HG02938 (cell line): ENCODE measurements at regions not wholly inside any gene's neighbourhood (a gene's known extent, or its start where the extent isn't known, plus 50 kb on each side); places are given as distances from the start of the nearest gene placed in this dataset.
"Not testable (repeated sequence)": the region's sequence is repeated elsewhere in the genome, so short reads cannot be mapped to it uniquely, and the experiment has no call there.

Experiments used
- ATAC-seq: cut with Tn5 transposase; IDR thresholded peaks from one replicate; pipeline ENCODE4 v1.9.1; 2021; ENCODE audit warnings: mild to moderate bottlenecking, moderate library complexity; ENCODE audit not compliant: unreplicated experiment

GRCh38 chr9:67312504-67312903 is 320.2 kb upstream of the SPATA31A3 start:
- ATAC-seq: not testable (repeated sequence)

GRCh38 chr9:67307109-67307508 is 314.8 kb upstream of the SPATA31A3 start:
- not testable (repeated sequence) for ATAC-seq

GRCh38 chr9:67288797-67289196 is 296.4 kb upstream of the SPATA31A3 start:
- ATAC-seq: not testable (repeated sequence)

GRCh38 chr9:67288117-67288735 is 295.9 kb upstream of the SPATA31A3 start:
- not testable (repeated sequence) for ATAC-seq

- not testable (repeated sequence) for ATAC-seq
Observed at GRCh38 chr9:67284299-67284698, 291.9 kb upstream of the SPATA31A3 start.

GRCh38 chr9:67281574-67281973 is 289.2 kb upstream of the SPATA31A3 start:
- ATAC-seq: not testable (repeated sequence)

- not testable (repeated sequence) for ATAC-seq
Observed at GRCh38 chr9:67269692-67270091, 277.3 kb upstream of the SPATA31A3 start.

- ATAC-seq: not testable (repeated sequence)
Observed at GRCh38 chr9:67257894-67258293, 265.5 kb upstream of the SPATA31A3 start.

- ATAC-seq: not testable (repeated sequence)
Observed at GRCh38 chr9:67248967-67249366, 256.6 kb upstream of the SPATA31A3 start.

- not testable (repeated sequence) for ATAC-seq
Observed at GRCh38 chr9:67212073-67212472, 219.7 kb upstream of the SPATA31A3 start.

GRCh38 chr9:67210842-67211241 is 218.5 kb upstream of the SPATA31A3 start:
- ATAC-seq: not testable (repeated sequence)

- ATAC-seq: not testable (repeated sequence)
Observed at GRCh38 chr9:67208831-67209437, 216.6 kb upstream of the SPATA31A3 start.

- ATAC-seq: not testable (repeated sequence)
Observed at GRCh38 chr9:67196135-67196534, 203.8 kb upstream of the SPATA31A3 start.

GRCh38 chr9:67195357-67195756 is 203.0 kb upstream of the SPATA31A3 start:
- ATAC-seq: not testable (repeated sequence)

- not testable (repeated sequence) for ATAC-seq
Observed at GRCh38 chr9:67179185-67179584, 186.8 kb upstream of the SPATA31A3 start.

- not testable (repeated sequence) for ATAC-seq
Observed at GRCh38 chr9:67175167-67175566, 182.8 kb upstream of the SPATA31A3 start.

- ATAC-seq: not testable (repeated sequence)
Observed at GRCh38 chr9:67171721-67172120, 179.4 kb upstream of the SPATA31A3 start.

- ATAC-seq: not testable (repeated sequence)
Observed at GRCh38 chr9:67168530-67169157, 176.3 kb upstream of the SPATA31A3 start.

GRCh38 chr9:67166335-67166734 is 174.0 kb upstream of the SPATA31A3 start:
- not testable (repeated sequence) for ATAC-seq

GRCh38 chr9:67162827-67163226 is 170.5 kb upstream of the SPATA31A3 start:
- ATAC-seq: not testable (repeated sequence)

- ATAC-seq: not testable (repeated sequence)
Observed at GRCh38 chr9:67155218-67155617, 162.9 kb upstream of the SPATA31A3 start.

GRCh38 chr9:67153501-67153900 is 161.2 kb upstream of the SPATA31A3 start:
- ATAC-seq: not testable (repeated sequence)
